CD4-positive, alpha-beta T cell treated with Interleukin-15 for 1 hour (primary cell): ENCODE measurements at regions not wholly inside any gene's neighbourhood (a gene's known extent, or its start where the extent isn't known, plus 50 kb on each side); places are given as distances from the start of the nearest gene placed in this dataset.
A peak's percentile ranks its signal among the peaks of the same experiment; 100 is the strongest.
"Not testable (repeated sequence)": the region's sequence is repeated elsewhere in the genome, so short reads cannot be mapped to it uniquely, and the experiment has no call there.

Experiments used
- DNase-seq: peaks from one replicate; pipeline ENCODE4 v3.0.0-alpha.2; 2020

- DNase-seq: not testable (repeated sequence)
These were observed 58.3 kb downstream of the ART5 start for GRCh38 chr11:3583476-3583875.

GRCh38 chr11:3581389-3581725 lies 60.4 kb downstream of the ART5 start:
- not testable (repeated sequence) for DNase-seq

GRCh38 chr11:3580487-3581388 lies 61.1 kb downstream of the ART5 start:
- peak; percentile 43 for DNase-seq

GRCh38 chr11:3579600-3580459 lies 62.0 kb downstream of the ART5 start:
- not testable (repeated sequence) for DNase-seq

GRCh38 chr11:3576066-3576604 lies 65.7 kb downstream of the ART5 start:
- not testable (repeated sequence) for DNase-seq

- not testable (repeated sequence) for DNase-seq
These were observed 68.7 kb downstream of the ART5 start for GRCh38 chr11:3572976-3573647.

GRCh38 chr11:3571752-3572151 lies 70.0 kb downstream of the ART5 start:
- DNase-seq: not testable (repeated sequence)

GRCh38 chr11:3565838-3566237 lies 76.0 kb downstream of the ART5 start:
- DNase-seq: not testable (repeated sequence)

GRCh38 chr11:3564383-3564782 lies 77.4 kb downstream of the ART5 start:
- DNase-seq: not testable (repeated sequence)

- DNase-seq: peak; percentile 37
These were observed 87.2 kb downstream of the ART5 start for GRCh38 chr11:3554621-3555020.

- not testable (repeated sequence) for DNase-seq
These were observed 96.8 kb downstream of the ART5 start for GRCh38 chr11:3544990-3545389.

- not testable (repeated sequence) for DNase-seq
These were observed 103.6 kb downstream of the ART5 start for GRCh38 chr11:3538220-3538619.

GRCh38 chr11:3537254-3537653 lies 104.5 kb downstream of the ART5 start:
- DNase-seq: not testable (repeated sequence)

GRCh38 chr11:3532958-3533357 lies 108.8 kb downstream of the ART5 start:
- not testable (repeated sequence) for DNase-seq

- not testable (repeated sequence) for DNase-seq
These were observed 110.5 kb downstream of the ART5 start for GRCh38 chr11:3531280-3531679.

- not testable (repeated sequence) for DNase-seq
These were observed 118.2 kb downstream of the ART5 start for GRCh38 chr11:3523567-3523966.

- DNase-seq: not testable (repeated sequence)
These were observed 120.9 kb downstream of the ART5 start for GRCh38 chr11:3520905-3521304.

- DNase-seq: not testable (repeated sequence)
These were observed 122.0 kb downstream of the ART5 start for GRCh38 chr11:3519841-3520240.

GRCh38 chr11:3516934-3517567 lies 124.7 kb downstream of the ART5 start:
- DNase-seq: not testable (repeated sequence)

GRCh38 chr11:3516345-3516933 lies 125.4 kb downstream of the ART5 start:
- not testable (repeated sequence) for DNase-seq

GRCh38 chr11:3514635-3515424 lies 127.0 kb downstream of the ART5 start:
- not testable (repeated sequence) for DNase-seq
